Fibroblast of skin of abdomen (primary cell): ENCODE measurements at regions not wholly inside any gene's neighbourhood (a gene's known extent, or its start where the extent isn't known, plus 50 kb on each side); places are given as distances from the start of the nearest gene placed in this dataset.
A peak's percentile ranks its signal among the peaks of the same experiment; 100 is the strongest.
"Not testable (repeated sequence)": the region's sequence is repeated elsewhere in the genome, so short reads cannot be mapped to it uniquely, and the experiment has no call there.

ENCODE experiments used
- DNase-seq: peaks from one replicate; pipeline ENCODE4 v3.0.0-alpha.2; 2013

DNA sequence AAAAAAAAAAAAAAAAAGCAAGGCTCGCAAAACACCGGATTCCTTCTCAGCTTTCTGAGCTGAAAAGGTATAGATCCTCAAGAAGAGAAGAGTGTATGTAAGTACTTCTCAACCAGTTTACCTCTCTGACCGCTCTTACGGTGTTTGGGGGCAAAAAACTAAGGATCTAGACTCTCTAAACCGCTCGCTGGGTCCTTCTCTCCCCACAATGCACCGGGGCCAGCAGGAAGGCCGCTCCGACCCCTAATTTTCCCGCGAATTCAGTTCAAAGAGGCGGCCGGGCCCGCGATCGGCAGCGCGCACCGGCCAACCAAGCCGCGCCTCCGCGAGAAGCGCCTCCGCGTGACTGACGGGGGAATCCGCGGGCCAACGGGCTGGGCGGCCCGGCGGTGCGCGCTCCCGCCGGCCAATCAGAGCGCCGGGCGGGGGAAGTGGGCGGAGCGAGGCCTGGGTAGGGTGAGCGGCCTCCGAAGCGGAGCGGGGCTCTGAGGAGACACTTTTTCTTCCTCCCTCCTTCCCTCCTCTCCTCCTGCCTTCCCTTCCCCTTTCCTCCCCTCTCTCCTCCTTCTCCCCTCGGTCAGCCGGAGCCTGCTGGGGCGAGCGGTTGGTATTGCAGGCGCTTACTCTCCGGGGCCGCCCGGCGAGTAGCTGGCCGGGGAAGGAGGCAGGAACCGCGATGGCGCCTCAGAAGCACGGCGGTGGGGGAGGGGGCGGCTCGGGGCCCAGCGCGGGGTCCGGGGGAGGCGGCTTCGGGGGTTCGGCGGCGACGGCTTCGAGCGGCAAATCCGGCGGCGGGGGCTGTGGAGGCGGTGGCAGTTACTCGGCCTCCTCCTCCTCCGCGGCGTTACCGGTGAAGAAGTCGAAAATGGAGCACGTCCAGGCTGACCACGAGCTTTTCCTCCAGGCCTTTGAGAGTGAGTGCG lies 93.0 kb downstream of the CRLF3 start:
- peak; percentile 75 for DNase-seq

- DNase-seq: not testable (repeated sequence)
Observed at GRCh38 chr17:30730837-30731209, 93.7 kb downstream of the CRLF3 start.

- not testable (repeated sequence) for DNase-seq
Observed at GRCh38 chr17:30730171-30730836, 94.2 kb downstream of the CRLF3 start.

DNA sequence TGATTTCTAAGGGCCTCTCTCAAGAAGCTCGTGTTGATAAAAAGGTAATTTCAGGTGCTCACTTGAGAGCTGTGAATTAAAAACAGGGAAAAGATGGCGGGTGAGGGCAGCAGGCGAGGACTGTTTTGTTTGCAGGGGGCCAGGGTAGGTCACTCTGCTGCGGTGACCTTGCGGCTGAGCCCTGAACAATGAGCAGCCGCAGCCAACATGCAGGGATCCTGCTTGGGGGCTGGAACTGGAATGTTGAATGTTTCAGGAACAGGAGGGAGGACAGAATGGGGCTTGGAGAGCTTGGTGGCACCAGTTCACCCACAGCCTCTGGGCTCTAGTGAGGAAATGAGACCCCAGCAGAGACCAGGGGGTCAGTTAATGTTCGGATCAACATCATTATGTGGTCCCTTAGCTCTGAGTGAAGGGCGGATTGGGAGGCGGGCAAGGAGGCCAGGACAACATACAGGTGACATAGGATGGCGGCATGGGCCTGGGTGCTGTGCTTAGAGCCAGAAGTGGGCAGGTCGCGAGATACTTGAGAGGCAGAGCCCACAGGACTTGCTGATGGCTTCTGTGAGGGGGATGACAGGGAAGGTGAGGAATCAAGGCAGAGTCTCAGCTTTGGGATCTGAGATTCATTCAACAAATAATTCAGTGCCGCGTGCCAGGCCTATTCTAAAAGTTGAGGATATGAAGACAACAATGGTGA lies 94.9 kb downstream of the CRLF3 start:
- DNase-seq: not testable (repeated sequence)

GRCh38 chr17:30727517-30727916 lies 97.0 kb downstream of the CRLF3 start:
- not testable (repeated sequence) for DNase-seq

- DNase-seq: not testable (repeated sequence)
Observed at GRCh38 chr17:30726734-30727133, 97.8 kb downstream of the CRLF3 start.

- DNase-seq: not testable (repeated sequence)
Observed at GRCh38 chr17:30726310-30726709, 98.2 kb downstream of the CRLF3 start.

DNA sequence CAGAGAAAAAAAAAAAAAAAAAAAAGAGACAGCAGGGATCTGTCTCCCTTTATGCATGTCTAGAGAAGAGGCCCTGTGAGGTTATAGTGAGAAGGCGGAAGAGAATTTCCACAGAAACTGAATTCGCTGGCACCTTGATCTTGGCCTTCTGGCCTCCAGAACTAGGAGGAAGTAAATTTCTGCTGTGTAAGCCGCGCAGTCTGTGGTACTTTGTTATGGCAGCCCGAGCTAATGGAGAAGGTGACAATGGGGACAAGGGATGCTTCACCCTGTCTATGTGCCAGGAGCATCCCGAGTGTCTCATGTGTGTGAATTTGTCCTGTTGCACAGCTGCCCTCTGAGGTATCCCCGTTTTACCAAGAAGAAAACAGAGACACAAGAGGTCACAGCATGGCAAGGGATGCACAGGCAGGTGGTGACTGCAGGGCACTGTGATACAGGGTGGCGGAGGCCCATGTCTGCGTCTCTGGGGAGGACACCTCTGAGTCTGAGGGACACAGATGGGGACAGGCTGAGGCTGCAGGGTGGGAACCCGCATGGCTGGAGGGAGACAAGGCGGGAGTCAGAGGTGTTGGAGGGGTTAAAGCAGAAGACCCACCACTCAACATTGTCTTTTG lies 100.3 kb downstream of the CRLF3 start:
- DNase-seq: not testable (repeated sequence)

DNA sequence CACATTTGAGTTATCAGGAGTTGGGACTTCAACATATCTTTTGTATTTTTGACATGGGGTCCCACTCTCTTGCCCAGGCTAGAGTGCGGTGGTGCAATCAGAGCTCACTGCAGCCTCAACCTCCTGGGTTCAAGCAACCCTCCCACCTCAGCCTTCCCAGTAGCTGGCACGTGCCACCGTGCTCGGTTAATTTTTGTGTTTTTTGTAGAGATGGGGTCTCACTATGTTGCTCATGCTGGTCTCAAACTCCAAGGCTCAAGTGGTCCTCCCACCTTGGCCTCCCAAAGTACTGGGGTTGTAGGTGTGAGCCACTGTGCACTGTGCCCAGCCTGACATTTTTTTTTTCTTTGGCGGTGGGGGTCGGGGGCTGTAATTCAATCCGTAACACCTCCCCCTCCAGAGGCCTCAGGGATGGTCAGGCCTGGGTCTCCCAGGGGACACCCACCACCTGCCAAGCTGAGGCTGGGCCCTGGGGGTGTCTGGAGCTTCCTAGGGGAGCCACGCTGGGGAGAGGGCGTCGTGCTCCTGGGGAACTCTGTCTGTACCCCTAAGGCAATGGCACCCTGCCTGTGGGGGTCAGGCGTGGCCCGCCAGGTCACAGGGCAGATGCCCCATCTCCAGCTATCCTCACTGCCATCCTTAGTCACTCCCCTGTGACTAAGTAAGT lies 102.2 kb downstream of the CRLF3 start:
- not testable (repeated sequence) for DNase-seq

DNA sequence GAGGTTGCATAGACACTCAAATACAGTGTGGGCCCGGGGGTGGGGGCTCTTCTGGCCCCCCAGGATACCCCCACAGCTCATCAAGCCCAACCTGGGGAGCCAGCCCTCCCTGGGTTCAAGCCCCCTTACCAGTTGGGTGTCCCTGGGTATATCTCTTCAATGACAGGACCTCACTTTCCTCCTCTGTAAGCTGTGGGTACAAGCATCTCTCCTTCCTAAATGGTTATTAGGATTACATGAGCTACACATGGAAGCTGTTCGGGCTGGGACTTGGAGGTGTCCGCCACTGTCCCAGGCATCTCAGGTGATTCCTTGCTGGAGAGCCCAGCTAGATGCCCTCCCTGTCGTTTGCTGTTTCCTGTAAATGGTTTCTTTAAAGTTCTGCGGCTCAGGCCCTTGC lies 103.5 kb downstream of the CRLF3 start:
- DNase-seq: not testable (repeated sequence)

- no peak for DNase-seq
Observed at GRCh38 chr17:30720013-30720471, 104.5 kb downstream of the CRLF3 start.

- DNase-seq: peak; percentile 36
Observed at GRCh38 chr17:30719131-30719973, 105.1 kb downstream of the CRLF3 start.

GRCh38 chr17:30718691-30719090 lies 105.8 kb downstream of the CRLF3 start:
- not testable (repeated sequence) for DNase-seq

DNA sequence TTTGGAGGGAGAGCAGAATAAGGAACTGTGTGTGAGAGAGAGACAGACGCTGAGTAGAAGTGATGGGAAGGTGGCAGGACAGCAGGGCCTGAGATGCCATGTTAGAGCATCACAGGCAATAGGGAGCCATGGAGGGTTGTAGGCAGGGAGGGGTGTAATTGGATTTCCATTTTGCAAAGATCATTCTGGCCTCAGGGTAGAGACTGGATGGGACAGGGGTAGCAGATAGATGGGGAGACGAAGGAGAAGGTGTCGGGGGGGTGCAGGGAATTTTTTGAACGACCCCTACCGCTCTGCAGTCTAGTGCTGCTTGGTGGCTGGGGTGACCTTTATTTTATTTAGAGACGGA lies 106.4 kb downstream of the CRLF3 start:
- DNase-seq: not testable (repeated sequence)

- no peak for DNase-seq
Observed at GRCh38 chr17:30717291-30718098, 107.0 kb downstream of the CRLF3 start.

- DNase-seq: peak; percentile 17
Observed at GRCh38 chr17:30716461-30717290, 107.8 kb downstream of the CRLF3 start.

DNA sequence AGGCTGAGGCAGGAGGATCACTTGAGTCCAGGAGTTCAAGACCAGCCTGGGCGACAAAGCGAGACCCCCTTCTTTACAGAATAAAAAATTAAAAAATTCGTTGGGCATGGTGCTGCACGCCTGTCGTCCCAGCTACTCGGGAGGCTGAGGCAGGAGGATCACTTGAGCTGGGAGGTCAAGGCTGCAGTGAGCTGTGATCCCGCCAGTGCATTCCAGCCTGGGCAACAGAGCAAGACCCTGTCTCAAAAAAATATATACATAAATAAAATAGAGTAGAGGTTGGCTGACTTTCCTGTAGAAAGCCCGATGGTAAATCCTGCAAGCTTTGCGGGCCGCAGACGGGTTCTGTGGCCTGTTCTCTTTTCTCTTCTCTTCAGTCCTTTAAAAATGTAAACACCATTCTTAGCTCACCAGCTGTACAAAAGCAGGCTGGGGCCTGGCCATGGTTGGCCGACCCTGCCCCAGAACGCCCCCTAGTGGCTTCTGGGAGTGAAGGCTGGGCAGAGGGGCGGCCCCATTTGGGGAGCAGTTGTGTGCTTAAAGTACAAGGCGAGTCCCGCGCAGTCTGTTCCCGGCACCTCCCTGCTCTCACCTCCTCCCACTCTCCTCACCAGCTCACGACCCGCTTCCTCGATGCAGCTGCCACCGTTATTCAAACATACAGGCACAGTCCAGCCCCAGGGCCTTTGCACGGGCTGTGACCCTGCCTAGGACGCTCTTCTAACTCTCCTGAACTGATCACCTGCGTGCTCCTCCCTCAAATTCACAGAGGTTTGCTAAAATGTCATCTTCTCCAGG lies 109.5 kb downstream of the CRLF3 start:
- peak; percentile 40 for DNase-seq

- DNase-seq: not testable (repeated sequence)
Observed at GRCh38 chr17:30713805-30714204, 110.7 kb downstream of the CRLF3 start.
